HG02970 (cell line): ENCODE measurements at regions not wholly inside any gene's neighbourhood (a gene's known extent, or its start where the extent isn't known, plus 50 kb on each side); places are given as distances from the start of the nearest gene placed in this dataset.

ENCODE experiments used
- ATAC-seq: cut with Tn5 transposase; IDR thresholded peaks from one replicate; pipeline ENCODE4 v1.9.1; 2021; ENCODE audit warnings: mild to moderate bottlenecking, moderate library complexity, moderate number of reproducible peaks; ENCODE audit not compliant: unreplicated experiment, low FRiP score

- ATAC-seq: no peak
Measured at GRCh38 chr6:62345962-62346689, 60.1 kb upstream of the KHDRBS2 start.

GRCh38 chr6:62345446-62345845 lies 59.4 kb upstream of the KHDRBS2 start:
- ATAC-seq: no peak

- no peak for ATAC-seq
Measured at GRCh38 chr6:62344850-62345249, 58.8 kb upstream of the KHDRBS2 start.

DNA sequence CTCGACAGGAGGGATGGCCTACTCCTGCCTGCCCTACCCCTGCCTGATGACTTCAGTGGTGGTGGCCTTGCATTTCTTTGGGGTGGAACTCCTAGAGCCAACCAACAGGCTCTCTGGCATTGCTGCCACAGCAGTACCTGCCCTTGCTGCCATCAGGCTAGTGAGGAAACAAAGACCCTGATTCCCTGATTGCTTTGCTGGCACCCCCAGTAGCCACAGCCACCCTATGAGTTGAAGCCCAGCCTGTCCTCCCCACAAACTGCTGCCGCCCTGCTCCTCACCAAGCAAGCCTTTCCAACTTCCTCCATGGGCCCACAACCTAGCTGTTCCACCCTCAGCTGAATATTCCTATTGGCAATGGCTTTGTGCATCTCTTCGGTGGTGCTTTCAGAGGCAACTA lies 52.5 kb upstream of the KHDRBS2 start:
- ATAC-seq: no peak
